ENCODE measurements at regions not wholly inside any gene's neighbourhood (a gene's known extent, or its start where the extent isn't known, plus 50 kb on each side); places are given as distances from the start of the nearest gene placed in this dataset.

- no peak for DNase-seq
Observed at GRCh38 chr21:40990366-40990765, 143.4 kb upstream of the DSCAM start.

GRCh38 chr21:40997831-40998230 is 150.9 kb upstream of the DSCAM start:
- DNase-seq, result no peak

- DNase-seq, result no peak
Observed at GRCh38 chr21:41000838-41001237, 153.9 kb upstream of the DSCAM start.

- DNase-seq, result no peak
Observed at GRCh38 chr21:41006636-41007035, 159.7 kb upstream of the DSCAM start.

GRCh38 chr21:41008351-41008750 is 159.6 kb upstream of the BACE2 start:
- no peak for DNase-seq

GRCh38 chr21:41008974-41009373 is 159.0 kb upstream of the BACE2 start:
- DNase-seq, result no peak

GRCh38 chr21:41009398-41010100 is 158.4 kb upstream of the BACE2 start:
- no peak for DNase-seq

GRCh38 chr21:41010101-41010435 is 157.9 kb upstream of the BACE2 start:
- DNase-seq, result no peak

- no peak for DNase-seq
Observed at GRCh38 chr21:41011098-41011731, 156.7 kb upstream of the BACE2 start.

GRCh38 chr21:41011951-41012366 is 156.0 kb upstream of the BACE2 start:
- DNase-seq, result no peak

GRCh38 chr21:41012425-41012824 is 155.5 kb upstream of the BACE2 start:
- no peak for DNase-seq

GRCh38 chr21:41016472-41016871 is 151.5 kb upstream of the BACE2 start:
- DNase-seq, result no peak

- no peak for DNase-seq
Observed at GRCh38 chr21:41018431-41018830, 149.5 kb upstream of the BACE2 start.

GRCh38 chr21:41023936-41024335 is 144.0 kb upstream of the BACE2 start:
- DNase-seq, result no peak

GRCh38 chr21:41024341-41024740 is 143.6 kb upstream of the BACE2 start:
- no peak for DNase-seq

- DNase-seq, result no peak
Observed at GRCh38 chr21:41024746-41025254, 143.2 kb upstream of the BACE2 start.

GRCh38 chr21:41029571-41029970 is 138.4 kb upstream of the BACE2 start:
- no peak for DNase-seq

GRCh38 chr21:41031701-41032220 is 136.2 kb upstream of the BACE2 start:
- no peak for DNase-seq

GRCh38 chr21:41032541-41032940 is 135.4 kb upstream of the BACE2 start:
- no peak for DNase-seq

- DNase-seq, result no peak
Observed at GRCh38 chr21:41037212-41037611, 130.7 kb upstream of the BACE2 start.

- DNase-seq, result no peak
Observed at GRCh38 chr21:41037936-41038335, 130.0 kb upstream of the BACE2 start.

GRCh38 chr21:41043014-41043413 is 124.9 kb upstream of the BACE2 start:
- DNase-seq, result no peak

- DNase-seq, result no peak
Observed at GRCh38 chr21:41045534-41046268, 122.3 kb upstream of the BACE2 start.

- no peak for DNase-seq
Observed at GRCh38 chr21:41048145-41048544, 119.8 kb upstream of the BACE2 start.

All from activated gamma-delta T cell treated with Interleukin-2 at 50 U/mL for 16 hours (primary cell).